ENCODE measurements at regions not wholly inside any gene's neighbourhood (a gene's known extent, or its start where the extent isn't known, plus 50 kb on each side); places are given as distances from the start of the nearest gene placed in this dataset.

DNA sequence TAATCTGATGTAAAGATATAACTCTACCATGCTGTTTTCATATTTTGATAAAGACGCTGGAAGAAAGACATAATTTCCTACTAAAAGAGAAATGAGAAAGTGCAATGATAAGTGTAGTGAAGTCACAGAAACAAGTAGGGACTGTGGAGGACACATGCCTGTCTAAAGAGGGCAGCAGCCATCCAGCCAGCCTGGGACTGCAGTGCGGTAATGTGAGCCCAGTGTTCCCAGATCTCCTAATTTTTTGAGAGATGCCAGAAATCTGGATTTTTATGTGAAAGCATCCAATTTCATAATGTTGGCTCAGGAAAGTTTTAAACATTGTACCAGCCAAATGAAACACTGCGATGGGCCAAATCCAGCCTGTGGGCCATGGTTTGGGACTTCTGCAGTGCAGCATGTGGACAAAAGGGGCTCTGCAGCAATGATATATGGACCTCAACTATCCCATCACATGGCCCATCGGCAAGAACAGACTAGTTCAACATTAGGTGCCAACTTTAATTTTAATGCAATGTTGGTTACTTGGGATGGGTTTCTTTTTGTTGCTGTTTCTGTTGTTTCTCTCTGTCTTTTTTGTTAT is 329.5 kb downstream of the LTN1 start:
- 100% methylated on average over 2 of the region's 4 CpGs for WGBS (ENCODE audit: insufficient coverage)
- ChIA-PET CTCF (no interaction called here), POLR2A (no interaction called here)

DNA sequence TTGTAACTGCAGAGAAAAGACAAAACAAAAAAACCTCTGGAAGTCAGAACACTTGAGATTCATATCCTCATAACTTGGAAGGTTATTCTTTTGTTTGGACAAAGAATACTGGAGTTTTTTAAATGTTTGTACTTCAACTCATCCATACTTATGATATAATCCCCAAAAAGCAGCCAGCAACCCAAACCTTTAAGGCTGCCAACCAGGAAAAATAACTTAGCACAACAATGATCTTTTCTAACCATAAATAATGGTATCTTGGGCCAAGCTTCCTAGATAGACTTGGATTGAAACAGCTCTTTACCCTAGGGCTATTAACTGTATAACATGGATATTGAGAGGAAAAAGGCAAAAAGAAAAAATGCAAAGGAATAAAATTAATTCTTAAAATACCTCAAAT is 335.1 kb downstream of the LTN1 start:
- DNase-seq, result no peak
- Histone ChIP-seq H3K27me3 (replicated peaks in 2 of 5; ENCODE audit: control insufficient read depth in 4 of 5, insufficient read depth in 5 of 5, low read length in 4 of 5) (no peaks in the 10 kb centered on the region), H3K4me3 (ENCODE audit: control insufficient read depth in 1 of 7, extremely low read depth in 1 of 7, insufficient read depth in 4 of 7, low read depth in 2 of 7, low read length in 6 of 7) (no peak overlapping the region), H3K4me1 (ENCODE audit: control extremely low read depth in 1 of 4, control insufficient read depth in 4 of 4, insufficient read depth in 4 of 4, low read length in 3 of 4) (no peaks in the 10 kb centered on the region), H3K36me3 (ENCODE audit: control insufficient read depth in 4 of 4, insufficient read depth in 4 of 4, low read length in 3 of 4) (no peaks in the 10 kb centered on the region), H3K27ac (ENCODE audit: insufficient read depth in 1 of 2, low read depth in 1 of 2, low read length in 2 of 2, poor library complexity in 1 of 2, severe bottlenecking in 2 of 2) (no peak overlapping the region), H3K9me3 (ENCODE audit: control extremely low read depth in 1 of 5, control insufficient read depth in 4 of 5, insufficient read depth in 2 of 5, low read depth in 1 of 5, low read length in 4 of 5) (peaks cover 0 to 1% (median 0%) of the 10 kb centered on the region in 5 experiments)
- CTCF ChIA-PET, result no interaction called here
- POLR2A ChIA-PET, result no interaction called here

More for the DNA sequence above, 329.5 kb downstream of the LTN1 start:
- H3K4me1 ChIP-seq (ENCODE audit: control extremely low read depth in 1 of 4, control insufficient read depth in 4 of 4, insufficient read depth in 4 of 4, low read length in 3 of 4), result no peaks in the 10 kb centered on the region
- DNase-seq, result no peak
- no peak overlapping the region for H3K4me3 ChIP-seq (ENCODE audit: control insufficient read depth in 1 of 7, extremely low read depth in 1 of 7, insufficient read depth in 4 of 7, low read depth in 2 of 7, low read length in 6 of 7)
- no peaks in the 10 kb centered on the region for H3K27me3 ChIP-seq (replicated peaks in 2 of 5; ENCODE audit: control insufficient read depth in 4 of 5, insufficient read depth in 5 of 5, low read length in 4 of 5)
- no peaks in the 10 kb centered on the region for H3K36me3 ChIP-seq (ENCODE audit: control insufficient read depth in 4 of 4, insufficient read depth in 4 of 4, low read length in 3 of 4)
- no peak overlapping the region for H3K27ac ChIP-seq (ENCODE audit: insufficient read depth in 1 of 2, low read depth in 1 of 2, low read length in 2 of 2, poor library complexity in 1 of 2, severe bottlenecking in 2 of 2)
- H3K9me3 ChIP-seq (ENCODE audit: control extremely low read depth in 1 of 5, control insufficient read depth in 4 of 5, insufficient read depth in 2 of 5, low read depth in 1 of 5, low read length in 4 of 5), result no peaks in the 10 kb centered on the region

GRCh38 chr21:28655471-28655870 is 337.2 kb downstream of the LTN1 start:
- peaks cover 0 to 1% (median 0%) of the 10 kb centered on the region in 5 experiments for H3K9me3 ChIP-seq (ENCODE audit: control extremely low read depth in 1 of 5, control insufficient read depth in 4 of 5, insufficient read depth in 2 of 5, low read depth in 1 of 5, low read length in 4 of 5)
- ChIA-PET POLR2A (no interaction called here), CTCF (no interaction called here)
- H3K4me1 ChIP-seq (ENCODE audit: control extremely low read depth in 1 of 4, control insufficient read depth in 4 of 4, insufficient read depth in 4 of 4, low read length in 3 of 4), result no peaks in the 10 kb centered on the region
- no peaks in the 10 kb centered on the region for H3K36me3 ChIP-seq (ENCODE audit: control insufficient read depth in 4 of 4, insufficient read depth in 4 of 4, low read length in 3 of 4)
- no peak for DNase-seq
- no peak overlapping the region for H3K27ac ChIP-seq (ENCODE audit: insufficient read depth in 1 of 2, low read depth in 1 of 2, low read length in 2 of 2, poor library complexity in 1 of 2, severe bottlenecking in 2 of 2)
- WGBS (ENCODE audit: insufficient coverage), result no CpG with 5 or more reads among the region's 1 CpG
- H3K27me3 ChIP-seq (replicated peaks in 2 of 5; ENCODE audit: control insufficient read depth in 4 of 5, insufficient read depth in 5 of 5, low read length in 4 of 5), result no peaks in the 10 kb centered on the region
- no peak overlapping the region for H3K4me3 ChIP-seq (ENCODE audit: control insufficient read depth in 1 of 7, extremely low read depth in 1 of 7, insufficient read depth in 4 of 7, low read depth in 2 of 7, low read length in 6 of 7)

DNA sequence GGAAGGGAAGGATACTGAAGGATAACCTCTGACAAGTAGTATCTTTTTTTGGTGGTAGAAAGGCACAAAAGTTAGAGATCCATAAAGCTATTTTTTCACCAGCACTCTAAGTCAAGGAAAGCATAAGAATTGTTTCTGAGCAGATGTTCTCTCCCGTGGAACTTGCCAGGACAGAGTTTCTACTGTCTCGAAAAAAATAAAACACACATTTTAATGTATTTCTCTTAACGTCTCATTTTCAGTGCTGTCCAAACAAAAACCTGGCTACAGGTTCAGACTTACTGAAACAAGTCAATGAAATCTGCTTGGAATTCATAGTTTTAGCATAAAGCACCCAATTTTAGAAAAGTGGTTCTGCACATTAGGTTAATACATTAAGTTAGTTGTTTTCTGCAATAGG is 338.3 kb downstream of the LTN1 start:
- CTCF ChIA-PET, result interaction anchor here (0.6 kb wide), 1 partner anchor 63 kb away, joined by 3 read pairs; no protein-coding TSS in a partner anchor
- POLR2A ChIA-PET, result no interaction called here
- no peak overlapping the region for H3K27ac ChIP-seq (ENCODE audit: insufficient read depth in 1 of 2, low read depth in 1 of 2, low read length in 2 of 2, poor library complexity in 1 of 2, severe bottlenecking in 2 of 2)
- peaks cover 0 to 1% (median 0%) of the 10 kb centered on the region in 5 experiments for H3K9me3 ChIP-seq (ENCODE audit: control extremely low read depth in 1 of 5, control insufficient read depth in 4 of 5, insufficient read depth in 2 of 5, low read depth in 1 of 5, low read length in 4 of 5)
- no peaks in the 10 kb centered on the region for H3K27me3 ChIP-seq (replicated peaks in 2 of 5; ENCODE audit: control insufficient read depth in 4 of 5, insufficient read depth in 5 of 5, low read length in 4 of 5)
- no peaks in the 10 kb centered on the region for H3K4me1 ChIP-seq (ENCODE audit: control extremely low read depth in 1 of 4, control insufficient read depth in 4 of 4, insufficient read depth in 4 of 4, low read length in 3 of 4)
- no peaks in the 10 kb centered on the region for H3K36me3 ChIP-seq (ENCODE audit: control insufficient read depth in 4 of 4, insufficient read depth in 4 of 4, low read length in 3 of 4)
- WGBS (ENCODE audit: insufficient coverage), result 90% methylated on average over 3 of the region's 3 CpGs
- no peak overlapping the region for H3K4me3 ChIP-seq (ENCODE audit: control insufficient read depth in 1 of 7, extremely low read depth in 1 of 7, insufficient read depth in 4 of 7, low read depth in 2 of 7, low read length in 6 of 7)
- DNase-seq, result no peak

DNA sequence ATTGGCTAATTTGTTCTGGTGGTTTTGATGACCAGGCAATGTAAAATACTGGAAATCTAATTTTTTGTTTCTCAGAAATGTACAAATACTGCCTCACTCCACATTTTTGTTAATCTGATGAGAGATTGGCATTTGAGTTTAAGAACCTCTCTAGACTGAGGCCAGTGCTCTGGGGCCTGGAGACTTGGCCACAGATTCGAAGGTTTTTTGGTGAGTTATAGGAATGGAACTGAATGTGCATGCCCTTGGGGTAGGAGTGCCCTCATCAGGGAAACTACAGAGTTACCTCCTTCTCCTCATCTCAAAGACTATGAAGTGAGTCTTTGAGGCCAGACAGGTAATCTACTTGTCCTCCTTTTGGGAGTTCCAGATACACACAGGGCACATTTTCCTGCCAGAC is 347.9 kb downstream of the LTN1 start:
- H3K4me1 ChIP-seq (ENCODE audit: control extremely low read depth in 1 of 4, control insufficient read depth in 4 of 4, insufficient read depth in 4 of 4, low read length in 3 of 4), result no peaks in the 10 kb centered on the region
- CTCF ChIA-PET, result no interaction called here
- no CpG with 5 or more reads among the region's 1 CpG for WGBS (ENCODE audit: insufficient coverage)
- H3K27me3 ChIP-seq (replicated peaks in 2 of 5; ENCODE audit: control insufficient read depth in 4 of 5, insufficient read depth in 5 of 5, low read length in 4 of 5), result no peaks in the 10 kb centered on the region
- peaks cover 0 to 2% (median 0%) of the 10 kb centered on the region in 5 experiments for H3K9me3 ChIP-seq (ENCODE audit: control extremely low read depth in 1 of 5, control insufficient read depth in 4 of 5, insufficient read depth in 2 of 5, low read depth in 1 of 5, low read length in 4 of 5)
- no peaks in the 10 kb centered on the region for H3K36me3 ChIP-seq (ENCODE audit: control insufficient read depth in 4 of 4, insufficient read depth in 4 of 4, low read length in 3 of 4)
- no peak overlapping the region for H3K4me3 ChIP-seq (ENCODE audit: control insufficient read depth in 1 of 7, extremely low read depth in 1 of 7, insufficient read depth in 4 of 7, low read depth in 2 of 7, low read length in 6 of 7)
- no peak overlapping the region for H3K27ac ChIP-seq (ENCODE audit: insufficient read depth in 1 of 2, low read depth in 1 of 2, low read length in 2 of 2, poor library complexity in 1 of 2, severe bottlenecking in 2 of 2)
- POLR2A ChIA-PET, result interaction anchor here (0.6 kb wide), 1 partner anchor 15 kb away, joined by 3 read pairs; no protein-coding TSS in a partner anchor
- DNase-seq, result no peak

DNA sequence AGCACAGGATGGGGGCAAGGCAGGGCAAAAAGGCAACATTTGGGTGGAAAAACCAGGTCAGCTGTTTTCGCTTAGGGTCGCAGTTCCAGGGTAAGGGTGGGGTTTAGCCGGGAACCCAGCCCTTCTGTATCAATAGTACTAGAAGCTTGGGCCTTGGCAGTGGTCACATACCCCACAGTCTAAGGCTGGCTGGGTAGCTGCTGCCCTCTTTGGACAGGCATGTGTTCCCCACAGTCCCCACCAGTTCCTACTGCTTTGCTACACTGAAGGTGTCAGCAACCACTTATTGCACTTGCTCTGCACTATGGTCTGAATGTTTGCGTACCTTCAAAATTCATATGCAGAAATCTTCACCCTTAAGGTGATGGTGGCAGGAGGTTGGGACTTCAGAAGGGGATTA is 349.8 kb downstream of the LTN1 start:
- no peaks in the 10 kb centered on the region for H3K27me3 ChIP-seq (replicated peaks in 2 of 5; ENCODE audit: control insufficient read depth in 4 of 5, insufficient read depth in 5 of 5, low read length in 4 of 5)
- 100% methylated on average over 3 of the region's 4 CpGs for WGBS (ENCODE audit: insufficient coverage)
- peaks cover 0 to 2% (median 0%) of the 10 kb centered on the region in 5 experiments for H3K9me3 ChIP-seq (ENCODE audit: control extremely low read depth in 1 of 5, control insufficient read depth in 4 of 5, insufficient read depth in 2 of 5, low read depth in 1 of 5, low read length in 4 of 5)
- no peaks in the 10 kb centered on the region for H3K36me3 ChIP-seq (ENCODE audit: control insufficient read depth in 4 of 4, insufficient read depth in 4 of 4, low read length in 3 of 4)
- no peak overlapping the region for H3K27ac ChIP-seq (ENCODE audit: insufficient read depth in 1 of 2, low read depth in 1 of 2, low read length in 2 of 2, poor library complexity in 1 of 2, severe bottlenecking in 2 of 2)
- no peak for DNase-seq
- peaks cover 0 to 3% (median 0%) of the 10 kb centered on the region in 4 experiments for H3K4me1 ChIP-seq (ENCODE audit: control extremely low read depth in 1 of 4, control insufficient read depth in 4 of 4, insufficient read depth in 4 of 4, low read length in 3 of 4)
- no peak overlapping the region for H3K4me3 ChIP-seq (ENCODE audit: control insufficient read depth in 1 of 7, extremely low read depth in 1 of 7, insufficient read depth in 4 of 7, low read depth in 2 of 7, low read length in 6 of 7)
- CTCF ChIA-PET, result interaction anchor here (1.4 kb wide), 1 partner anchor 126 kb away, joined by 5 read pairs; no protein-coding TSS in a partner anchor
- POLR2A ChIA-PET, result no interaction called here

DNA sequence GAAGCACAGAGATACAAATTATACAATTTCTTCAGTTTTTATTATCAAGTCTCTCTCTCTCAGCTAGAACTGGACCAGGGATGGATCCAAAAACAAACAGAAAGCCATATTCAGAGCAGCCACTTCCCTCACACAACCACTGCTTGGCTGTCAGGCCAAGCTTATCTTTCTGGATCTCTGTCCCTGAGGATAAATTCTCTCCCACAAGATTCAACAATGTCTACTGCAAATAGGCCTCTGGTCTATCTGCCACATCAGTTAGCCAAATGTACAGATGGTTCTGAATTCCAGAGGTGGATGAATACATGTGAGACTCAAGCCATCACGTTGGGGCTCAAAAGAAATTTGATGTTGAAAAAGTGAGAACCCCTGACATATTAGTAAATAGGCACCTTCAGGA is 350.9 kb downstream of the LTN1 start:
- Histone ChIP-seq H3K27ac (ENCODE audit: insufficient read depth in 1 of 2, low read depth in 1 of 2, low read length in 2 of 2, poor library complexity in 1 of 2, severe bottlenecking in 2 of 2) (no peak overlapping the region), H3K36me3 (ENCODE audit: control insufficient read depth in 4 of 4, insufficient read depth in 4 of 4, low read length in 3 of 4) (no peaks in the 10 kb centered on the region), H3K4me3 (ENCODE audit: control insufficient read depth in 1 of 7, extremely low read depth in 1 of 7, insufficient read depth in 4 of 7, low read depth in 2 of 7, low read length in 6 of 7) (no peak overlapping the region), H3K9me3 (ENCODE audit: control extremely low read depth in 1 of 5, control insufficient read depth in 4 of 5, insufficient read depth in 2 of 5, low read depth in 1 of 5, low read length in 4 of 5) (peaks cover 0 to 2% (median 0%) of the 10 kb centered on the region in 5 experiments), H3K27me3 (replicated peaks in 2 of 5; ENCODE audit: control insufficient read depth in 4 of 5, insufficient read depth in 5 of 5, low read length in 4 of 5) (no peaks in the 10 kb centered on the region), H3K4me1 (ENCODE audit: control extremely low read depth in 1 of 4, control insufficient read depth in 4 of 4, insufficient read depth in 4 of 4, low read length in 3 of 4) (peaks cover 0 to 12% (median 8%) of the 10 kb centered on the region in 4 experiments)
- no CpG with 5 or more reads among the region's 1 CpG for WGBS (ENCODE audit: insufficient coverage)
- ChIA-PET POLR2A (no interaction called here), CTCF (interaction anchor here (1.4 kb wide), 1 partner anchor 125 kb away, joined by 5 read pairs; no protein-coding TSS in a partner anchor)
- no peak for DNase-seq

Measured in common myeloid progenitor, CD34-positive (primary cell).